Liver (tissue), 8 donors: ENCODE measurements at regions not wholly inside any gene's neighbourhood (a gene's known extent, or its start where the extent isn't known, plus 50 kb on each side); places are given as distances from the start of the nearest gene placed in this dataset.

Experiments used
- DNase-seq: peaks from one replicate; pipeline ENCODE4 v3.0.0-alpha.2; 2017; ENCODE audit warnings: low spot score
- H3K27ac ChIP-seq, 2 donors: one replicate each; pipeline ENCODE4 v1.7.0; 2013; ENCODE audit warnings: inconsistent platforms in 2 of 2, low read length in 2 of 2, control low read depth in 1 of 2, low read depth in 1 of 2, mild to moderate bottlenecking in 1 of 2
- H3K27me3 ChIP-seq, 4 donors: one replicate each; pipeline versions ENCODE4 v1.6.1 to v1.7.0; 2013; ENCODE audit warnings: low read length in 3 of 4, inconsistent platforms in 1 of 4, mild to moderate bottlenecking in 1 of 4, moderate library complexity in 1 of 4; ENCODE audit not compliant: control insufficient read depth in 4 of 4, insufficient read depth in 4 of 4
- H3K36me3 ChIP-seq, 4 donors: one replicate each; pipeline versions ENCODE4 v1.6.1 to v1.7.0; 2013; ENCODE audit warnings: low read length in 3 of 4, mild to moderate bottlenecking in 3 of 4, low read depth in 1 of 4, moderate library complexity in 1 of 4; ENCODE audit not compliant: control insufficient read depth in 4 of 4, insufficient read depth in 3 of 4
- H3K4me1 ChIP-seq, 4 donors: one replicate each; pipeline versions ENCODE4 v1.6.1 to v1.7.0; 2013; ENCODE audit warnings: low read length in 3 of 4, mild to moderate bottlenecking in 3 of 4, moderate library complexity in 1 of 4; ENCODE audit not compliant: control insufficient read depth in 4 of 4, insufficient read depth in 4 of 4
- H3K4me3 ChIP-seq, 3 donors: one replicate each; pipeline versions ENCODE4 v1.6.1 to v1.7.0; 2013; ENCODE audit warnings: low read length in 3 of 3, control low read depth in 1 of 3, low read depth in 1 of 3, mild to moderate bottlenecking in 1 of 3
- H3K9ac ChIP-seq, 2 donors: one replicate each; pipeline ENCODE4 v1.7.0; 2013; ENCODE audit warnings: low read length in 2 of 2, mild to moderate bottlenecking in 2 of 2, moderate library complexity in 2 of 2, control low read depth in 1 of 2, low read depth in 1 of 2
- H3K9me3 ChIP-seq, 4 donors: one replicate each; pipeline versions ENCODE4 v1.6.1 to v1.7.0; 2013; ENCODE audit warnings: low read length in 3 of 4; ENCODE audit not compliant: control insufficient read depth in 4 of 4
- ATF3 ChIP-seq: IDR thresholded peaks from 2 replicates; pipeline ENCODE4 v1.6.1; 2016; ENCODE audit warnings: antibody characterized with exemption
- CTCF ChIP-seq: fragments of 150-350 bp; IDR thresholded peaks from 2 replicates; pipeline ENCODE4 v1.5.1; 2017; ENCODE audit warnings: improper control_type of control experiment, low read depth, low read length; ENCODE audit not compliant: missing input control
- EGR1 ChIP-seq, 2 donors: IDR thresholded peaks; 2 replicates each; pipeline ENCODE4 v1.6.1; 2016 to 2018; ENCODE audit warnings: antibody characterized with exemption in 2 of 2, low read depth in 2 of 2
- FOXA1 ChIP-seq: IDR thresholded peaks from 2 replicates; pipeline ENCODE4 v1.6.1; 2016; ENCODE audit warnings: antibody characterized with exemption
- FOXA2 ChIP-seq: IDR thresholded peaks from 2 replicates; pipeline ENCODE4 v1.6.1; 2016; ENCODE audit warnings: antibody characterized with exemption
- GABPA ChIP-seq, 2 donors: IDR thresholded peaks in 1 of 2; conservative IDR thresholded peaks in 1 of 2; 2 replicates each; pipeline ENCODE4 v1.6.1; 2016; ENCODE audit warnings: antibody characterized with exemption in 2 of 2, mild to moderate bottlenecking in 1 of 2, moderate library complexity in 1 of 2
- HNF4A ChIP-seq, 2 donors: conservative IDR thresholded peaks; 2 replicates each; pipeline ENCODE4 v1.6.1; 2016; ENCODE audit warnings: antibody characterized with exemption in 2 of 2, mild to moderate bottlenecking in 2 of 2
- HNF4G ChIP-seq: IDR thresholded peaks from 2 replicates; pipeline ENCODE4 v1.6.1; 2016; ENCODE audit warnings: antibody characterized with exemption
- JUND ChIP-seq, 2 donors: IDR thresholded peaks; 2 replicates each; pipeline ENCODE4 v1.6.1; 2016; ENCODE audit warnings: antibody characterized with exemption in 2 of 2
- MAX ChIP-seq: IDR thresholded peaks from 2 replicates; pipeline ENCODE4 v1.6.1; 2016; ENCODE audit warnings: antibody characterized with exemption
- NR2F2 ChIP-seq: IDR thresholded peaks from 2 replicates; pipeline ENCODE4 v1.6.1; 2016; ENCODE audit warnings: antibody characterized with exemption
- RAD21 ChIP-seq, 2 donors: IDR thresholded peaks; 2 replicates each; pipeline ENCODE4 v1.6.1; 2016; ENCODE audit warnings: antibody characterized with exemption in 2 of 2, mild to moderate bottlenecking in 2 of 2
- REST ChIP-seq: IDR thresholded peaks from 2 replicates; pipeline ENCODE4 v1.6.1; 2016; ENCODE audit warnings: antibody characterized with exemption, mild to moderate bottlenecking
- RXRA ChIP-seq, 2 donors: IDR thresholded peaks; 2 replicates each; pipeline ENCODE4 v1.6.1; 2017 to 2018; ENCODE audit warnings: antibody characterized with exemption in 2 of 2, mild to moderate bottlenecking in 1 of 2
- SP1 ChIP-seq: IDR thresholded peaks from 2 replicates; pipeline ENCODE4 v1.6.1; 2018; ENCODE audit warnings: antibody characterized with exemption, mild to moderate bottlenecking
- TAF1 ChIP-seq: conservative IDR thresholded peaks from 2 replicates; pipeline ENCODE4 v1.6.1; 2016; ENCODE audit warnings: antibody characterized with exemption, mild to moderate bottlenecking
- YY1 ChIP-seq: IDR thresholded peaks from 2 replicates; pipeline ENCODE4 v1.6.1; 2016; ENCODE audit warnings: antibody characterized with exemption, mild to moderate bottlenecking
- ZBTB33 ChIP-seq: IDR thresholded peaks from 2 replicates; pipeline ENCODE4 v1.6.1; 2016; ENCODE audit warnings: antibody characterized with exemption
- WGBS: extraction: QIAGEN DNeasy Blood & Tissue Kit; methylation state at CpG from one replicate; pipeline ENCODE4 v1.1.7; 2013; 5-methylcytosine and 5-hydroxymethylcytosine counted together
- donor health status: healthy.
- donor health status: healthy.
- donor health status: healthy.
- donor health status: healthy.
- donor health status: healthy.

- DNase-seq = no peak
- Histone ChIP-seq H3K36me3 (no peaks in the 10 kb centered on the region), H3K27ac (no peak overlapping the region), H3K9me3 (no peaks in the 10 kb centered on the region), H3K9ac (no peak overlapping the region), H3K4me3 (no peak overlapping the region), H3K27me3 (no peaks in the 10 kb centered on the region), H3K4me1 (no peaks in the 10 kb centered on the region)
- TF ChIP-seq ATF3 (no peak), GABPA (IDR thresholded peaks at IDR 0.05 in 1 of 2, conservative IDR thresholded peaks at IDR 0.05 in 1 of 2) (no peak), NR2F2 (no peak), REST (no peak), TAF1 (no peak), MAX (no peak), HNF4G (no peak), CTCF (no peak), ZBTB33 (no peak), HNF4A (conservative IDR thresholded peaks at IDR 0.05) (no peak), JUND (IDR thresholded peaks at IDR 0.05) (no peak), EGR1 (IDR thresholded peaks at IDR 0.05; ENCODE audit: low read depth in 2 of 2) (no peak), RXRA (IDR thresholded peaks at IDR 0.05) (no peak), YY1 (no peak), SP1 (no peak), FOXA1 (no peak), RAD21 (IDR thresholded peaks at IDR 0.05) (no peak), FOXA2 (no peak)
- WGBS = 43% methylated on average over 2 of the region's 2 CpGs
Observed at GRCh38 chr4:189504220-189504619, 436.5 kb upstream of the FRG1 start.

GRCh38 chr4:189505380-189505779 is 435.3 kb upstream of the FRG1 start:
- no peak overlapping the region for H3K4me3 ChIP-seq
- TF ChIP-seq HNF4G (no peak), TAF1 (no peak), FOXA2 (no peak), CTCF (no peak), JUND (IDR thresholded peaks at IDR 0.05) (no peak), SP1 (no peak)
- H3K27me3 ChIP-seq = no peaks in the 10 kb centered on the region
- H3K9me3 ChIP-seq = no peaks in the 10 kb centered on the region
- H3K9ac ChIP-seq = no peak overlapping the region
- no peak overlapping the region for H3K27ac ChIP-seq
- no peaks in the 10 kb centered on the region for H3K4me1 ChIP-seq
- no peak for DNase-seq
- no peaks in the 10 kb centered on the region for H3K36me3 ChIP-seq
- WGBS = 73% methylated on average over 3 of the region's 3 CpGs
